C1 segment of cervical spinal cord (tissue), 14 donors: ENCODE measurements at regions not wholly inside any gene's neighbourhood (a gene's known extent, or its start where the extent isn't known, plus 50 kb on each side); places are given as distances from the start of the nearest gene placed in this dataset.
"Not testable (repeated sequence)": the region's sequence is repeated elsewhere in the genome, so short reads cannot be mapped to it uniquely, and the experiment has no call there.

ENCODE experiments used
- DNase-seq, 14 donors: peaks; one replicate each; lab custom pipeline; 2025; lab: John Stamatoyannopoulos, UW

- DNase-seq: no peak
Measured at GRCh38 chr4:66439508-66439907, 769.2 kb upstream of the EPHA5 start.

DNA sequence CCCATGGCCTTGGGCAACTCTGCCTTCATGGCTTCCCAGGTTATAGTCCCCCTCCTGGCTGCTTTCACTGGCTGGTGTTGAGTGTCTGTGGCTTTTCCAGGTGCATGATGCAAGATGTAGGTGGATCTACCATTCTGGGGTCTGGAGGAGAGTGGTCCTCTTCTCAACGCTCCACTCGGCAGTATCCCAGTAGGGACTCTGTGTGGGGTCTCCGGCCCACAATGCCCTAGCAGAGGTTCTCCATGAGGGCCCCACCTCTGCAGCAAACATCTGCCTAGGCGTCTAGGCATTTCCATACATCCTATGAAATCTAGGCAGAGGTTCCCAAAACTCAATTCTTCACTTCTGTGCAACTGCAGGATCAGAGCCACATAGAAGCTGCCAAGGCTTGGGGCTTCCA lies 763.4 kb upstream of the EPHA5 start:
- no peak for DNase-seq

DNA sequence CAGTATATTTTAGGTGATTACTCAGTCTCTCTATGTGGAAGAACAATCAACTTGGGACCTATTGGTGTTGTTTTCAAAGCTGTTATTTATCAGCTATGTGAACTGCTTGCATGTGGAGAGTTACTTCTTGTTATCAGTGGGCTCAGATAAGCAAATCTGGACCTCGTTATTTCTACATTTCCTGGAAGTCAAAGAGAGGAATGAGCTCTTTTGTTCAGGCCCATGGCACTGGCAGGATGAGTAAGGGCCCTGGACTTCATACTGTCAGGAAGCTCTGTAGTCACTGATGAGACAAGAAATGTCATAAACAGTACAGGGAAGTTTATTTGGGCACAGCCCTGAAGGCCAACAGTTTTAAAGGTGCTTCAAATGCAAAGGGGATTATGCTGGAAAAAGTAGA lies 760.6 kb upstream of the EPHA5 start:
- DNase-seq: no peak

GRCh38 chr4:66429276-66429675 lies 759.0 kb upstream of the EPHA5 start:
- DNase-seq: no peak

DNA sequence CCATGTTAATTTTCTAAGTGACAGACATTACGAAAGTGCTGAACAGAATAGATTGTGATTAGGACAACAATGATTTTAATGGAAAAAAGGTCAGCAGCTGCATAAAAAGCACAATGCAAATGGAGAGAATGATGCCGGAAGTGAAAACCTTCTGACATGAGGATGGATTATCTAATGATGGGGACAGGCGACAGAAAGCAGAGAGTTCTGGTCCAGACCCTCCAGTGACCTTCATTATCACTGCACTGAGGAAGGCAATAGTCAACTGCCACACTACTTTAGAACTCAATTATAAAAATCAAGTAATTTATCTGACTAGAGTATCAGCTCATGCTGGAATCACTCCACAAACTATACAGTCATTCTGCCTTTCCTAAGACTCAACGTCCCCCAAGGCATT lies 746.1 kb upstream of the EPHA5 start:
- no peak for DNase-seq

DNA sequence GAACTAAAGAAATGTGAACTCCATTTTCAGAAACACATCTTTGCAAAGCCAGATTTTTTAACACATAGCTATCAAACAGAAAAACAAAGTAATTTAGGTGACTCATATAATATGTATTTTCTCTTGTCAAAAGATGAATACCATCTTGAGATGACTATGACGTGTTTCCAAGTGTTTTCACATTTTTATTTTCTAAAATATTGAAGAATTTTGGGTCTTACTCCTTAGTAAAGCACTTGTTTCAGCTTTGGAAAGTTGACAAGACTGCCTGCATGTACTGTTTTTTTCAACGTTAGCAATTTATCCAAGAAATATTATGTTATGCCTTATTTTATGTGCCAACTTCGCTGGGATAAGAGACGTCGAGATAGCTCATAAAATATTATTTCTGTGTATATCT lies 733.9 kb upstream of the EPHA5 start:
- no peak for DNase-seq

DNA sequence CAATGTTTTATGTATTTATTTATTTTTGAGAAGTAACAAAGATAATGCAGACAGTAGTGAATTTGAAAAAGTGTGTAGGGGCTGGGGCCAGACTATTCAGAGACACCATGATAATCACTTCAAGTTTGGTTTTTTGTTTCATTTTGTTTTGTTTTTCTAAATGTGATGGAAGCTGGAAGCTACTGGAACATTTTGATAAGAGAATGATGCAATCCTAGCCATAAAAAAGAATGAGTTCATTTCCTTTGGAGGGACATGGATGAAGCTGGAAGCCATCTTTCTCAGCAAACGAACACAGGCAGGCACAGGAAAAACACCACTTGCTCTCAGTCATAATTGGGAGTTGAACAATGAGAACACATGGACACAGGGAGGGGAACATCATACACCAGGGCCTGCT lies 706.6 kb upstream of the EPHA5 start:
- DNase-seq: no peak

- no peak for DNase-seq
Measured at GRCh38 chr4:66376396-66376795, 706.1 kb upstream of the EPHA5 start.

DNA sequence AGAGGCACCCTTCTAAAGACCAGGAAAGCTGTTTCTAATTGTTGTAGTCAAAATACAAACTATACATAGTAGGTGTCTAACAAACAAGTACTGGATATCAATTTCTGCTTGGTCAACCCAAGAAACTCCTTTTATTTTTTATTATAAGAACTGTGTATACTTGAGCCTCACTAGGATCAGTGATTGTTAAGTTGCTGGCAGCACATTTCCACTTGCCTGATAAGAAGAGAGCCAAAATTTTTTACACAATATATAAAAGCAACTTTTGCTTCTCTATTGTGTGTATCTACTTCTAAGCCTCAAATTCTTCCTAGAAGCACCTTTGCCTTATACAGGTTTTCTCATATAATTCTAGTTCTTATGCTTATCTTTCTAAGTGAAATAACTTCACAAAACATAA lies 703.0 kb upstream of the EPHA5 start:
- no peak for DNase-seq

- no peak for DNase-seq
Measured at GRCh38 chr4:66372706-66373105, 702.4 kb upstream of the EPHA5 start.

GRCh38 chr4:66367043-66367660 lies 696.9 kb upstream of the EPHA5 start:
- no peak for DNase-seq

GRCh38 chr4:66360395-66360794 lies 690.1 kb upstream of the EPHA5 start:
- not testable (repeated sequence) for DNase-seq

GRCh38 chr4:66357316-66357715 lies 687.0 kb upstream of the EPHA5 start:
- DNase-seq: no peak

DNA sequence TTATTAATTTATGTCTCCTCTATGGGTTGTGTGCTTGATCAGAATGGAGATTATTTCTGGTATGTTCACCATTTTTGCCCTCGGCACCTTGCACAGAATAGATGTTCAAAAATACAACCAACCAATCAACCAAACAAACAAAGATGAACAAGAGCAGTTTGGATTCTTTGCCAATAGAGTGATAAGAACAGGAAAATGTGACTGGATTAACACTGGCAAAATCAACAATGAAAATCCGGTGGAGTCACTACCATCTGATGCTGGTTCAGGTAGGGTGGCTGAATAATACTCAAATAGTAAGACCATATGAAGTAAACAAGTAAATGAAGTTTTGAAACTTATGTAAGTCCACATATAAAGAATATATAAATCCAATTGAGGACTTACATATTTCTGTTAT lies 685.0 kb upstream of the EPHA5 start:
- no peak for DNase-seq

DNA sequence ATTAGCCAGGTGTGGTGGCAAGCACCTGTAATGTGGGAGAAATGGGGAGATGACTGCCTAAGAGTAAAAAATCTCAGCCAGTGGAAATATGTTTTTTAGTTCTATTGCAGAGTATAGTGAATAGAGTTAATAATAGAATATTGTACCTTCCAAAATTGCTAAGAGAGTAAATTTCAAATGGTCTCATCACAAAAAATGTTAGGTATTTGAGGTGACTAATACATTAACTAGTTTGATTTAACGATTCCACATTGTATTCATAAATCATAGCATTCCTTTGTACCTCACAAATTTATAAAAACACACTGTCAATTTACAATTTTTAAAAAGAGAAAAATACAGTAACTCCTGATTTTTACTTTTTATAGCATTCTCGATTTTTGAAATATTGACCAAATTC lies 681.5 kb upstream of the EPHA5 start:
- no peak for DNase-seq

- no peak for DNase-seq
Measured at GRCh38 chr4:66340286-66340893, 670.1 kb upstream of the EPHA5 start.

- no peak for DNase-seq
Measured at GRCh38 chr4:66339007-66339406, 668.7 kb upstream of the EPHA5 start.

- no peak for DNase-seq
Measured at GRCh38 chr4:66331761-66332160, 661.5 kb upstream of the EPHA5 start.

DNA sequence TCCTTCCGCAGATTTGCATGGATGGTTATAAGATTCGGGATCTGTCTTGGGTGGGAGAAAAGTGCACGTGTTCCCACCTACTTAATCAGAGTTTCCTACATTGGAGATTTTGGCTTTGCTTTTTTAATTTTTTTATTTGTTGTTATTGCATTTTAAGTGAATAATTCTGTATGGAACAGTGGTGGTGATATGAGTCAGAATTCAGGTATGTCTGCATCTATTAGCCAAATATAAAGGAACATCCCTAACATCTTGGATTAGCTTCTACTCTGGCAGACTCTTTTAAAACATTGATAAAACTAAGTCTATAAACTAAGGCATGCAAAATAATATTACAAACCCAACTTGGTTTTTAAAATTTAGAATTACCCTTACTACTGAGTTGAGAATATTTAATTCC lies 659.8 kb upstream of the EPHA5 start:
- DNase-seq: no peak

DNA sequence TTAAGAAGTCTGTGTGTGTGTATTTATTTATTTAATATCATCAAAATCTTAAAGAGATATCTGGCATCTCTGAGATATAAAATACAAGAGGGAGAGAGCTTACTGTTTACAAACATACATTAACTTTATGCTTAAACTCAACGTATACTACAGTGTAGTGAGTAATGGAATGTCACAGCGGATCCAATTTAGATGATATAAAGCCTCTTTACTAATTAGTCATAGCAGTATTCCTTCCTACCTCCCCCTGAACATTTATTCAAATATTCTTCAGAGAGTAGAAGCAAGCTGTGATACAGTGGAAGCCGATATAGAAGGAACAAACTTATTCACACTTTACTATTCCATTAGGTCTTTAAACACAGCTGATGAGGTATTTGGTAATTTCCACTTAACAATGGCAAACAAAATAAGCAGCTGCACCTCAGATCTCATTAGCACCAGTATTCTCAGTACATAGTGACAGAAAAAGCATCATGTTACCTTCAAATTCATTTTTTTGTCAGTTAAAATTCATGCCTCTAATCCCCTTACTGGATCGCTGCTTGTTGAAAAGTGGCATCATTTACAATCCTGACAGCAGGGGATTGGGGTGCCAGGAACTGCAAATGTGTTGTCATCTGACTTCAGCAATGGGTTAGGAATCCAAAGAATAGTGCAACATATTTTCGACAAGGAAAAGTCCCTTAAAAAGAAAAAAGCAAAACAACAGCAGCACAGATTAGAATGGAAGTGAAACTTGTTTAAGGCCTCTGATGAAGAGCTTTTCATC lies 658.7 kb upstream of the EPHA5 start:
- peak in 1 of 14 donors; percentile 0 for DNase-seq

- DNase-seq: no peak
Measured at GRCh38 chr4:66307641-66308438, 637.6 kb upstream of the EPHA5 start.

DNA sequence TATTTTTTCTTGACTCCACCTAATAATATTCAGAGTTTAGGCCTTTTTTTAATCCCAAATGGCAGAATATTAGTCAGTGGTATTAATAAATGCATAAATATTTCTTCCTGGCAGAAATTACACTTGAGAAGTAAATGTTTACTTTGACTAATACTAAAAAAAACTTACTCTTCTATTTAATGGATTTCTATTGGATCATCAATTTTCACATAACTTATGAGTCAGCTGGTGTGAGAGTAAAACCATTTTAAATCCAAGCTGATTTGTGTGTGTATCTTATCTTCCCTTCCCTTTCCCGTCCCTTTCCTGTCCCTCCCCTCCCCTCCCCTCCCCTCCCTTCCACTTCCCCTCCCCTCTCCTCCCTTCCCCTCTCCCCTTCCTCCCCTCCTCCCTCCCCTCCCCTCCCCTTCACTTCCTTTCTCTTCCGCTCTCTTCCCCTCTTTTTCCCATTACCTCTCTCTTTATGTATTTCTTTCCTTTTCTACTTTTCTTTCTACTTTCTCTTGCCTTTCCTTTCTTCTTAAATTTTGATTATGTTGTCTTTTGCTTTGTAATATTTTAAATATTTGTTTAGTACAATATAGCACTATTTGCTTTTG lies 630.1 kb upstream of the EPHA5 start:
- no peak for DNase-seq
